GDM1 (cell line): ENCODE measurements at regions not wholly inside any gene's neighbourhood (a gene's known extent, or its start where the extent isn't known, plus 50 kb on each side); places are given as distances from the start of the nearest gene placed in this dataset.

Experiments
- DNase-seq: peaks from one replicate; lab custom pipeline; 2025; lab: John Stamatoyannopoulos, UW

GRCh38 chr9:85151741-85152140, 482.2 kb downstream of the NTRK2 start:
- no peak for DNase-seq

DNA sequence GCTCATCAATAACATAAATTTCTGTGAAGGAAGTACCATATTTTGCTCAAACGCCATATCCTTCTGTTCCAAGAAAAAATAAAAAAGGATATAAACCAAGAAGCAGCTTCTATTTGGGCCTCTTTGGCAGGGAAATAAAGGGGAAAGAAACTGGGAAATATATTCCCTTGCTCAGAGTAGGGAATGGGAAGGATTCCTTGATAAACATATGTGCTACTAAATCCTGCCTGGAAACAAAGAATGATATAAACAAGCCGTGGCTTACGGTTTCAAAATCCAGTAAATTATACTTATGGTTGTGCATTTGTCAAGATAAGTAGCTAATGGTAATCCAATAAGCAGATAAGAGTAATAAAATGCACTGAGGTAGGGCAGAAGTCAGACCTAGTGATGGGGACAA, 481.6 kb downstream of the NTRK2 start:
- no peak for DNase-seq

DNA sequence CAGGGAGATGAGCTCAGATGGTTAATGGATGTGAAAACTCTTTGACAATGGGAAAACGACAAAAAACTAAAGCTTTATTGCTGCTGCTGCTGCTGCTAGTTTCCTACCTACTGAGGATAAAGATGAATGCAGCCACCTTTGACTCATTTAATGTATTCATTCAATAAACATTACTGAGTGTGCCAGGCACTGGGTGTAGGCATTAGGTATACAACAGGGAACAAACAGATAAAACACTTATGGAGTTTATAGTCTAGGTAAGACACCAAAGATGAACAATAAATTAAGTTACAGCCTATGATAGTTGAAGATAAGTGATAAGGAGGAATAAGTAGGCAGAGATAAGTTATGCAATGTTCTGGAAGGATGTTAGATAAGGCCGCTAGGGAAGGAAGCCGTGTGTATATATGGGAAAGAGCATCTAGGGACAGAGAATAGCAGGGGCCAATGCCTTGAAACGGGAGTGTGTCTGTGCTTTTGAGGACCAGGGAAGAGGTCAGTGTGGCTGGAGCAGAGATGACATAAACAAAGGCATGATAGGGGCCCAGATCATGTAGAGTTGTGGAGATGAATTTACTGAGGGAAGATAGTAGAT, 477.6 kb downstream of the NTRK2 start:
- DNase-seq: no peak

GRCh38 chr9:85142968-85143367, 473.4 kb downstream of the NTRK2 start:
- DNase-seq: no peak

DNA sequence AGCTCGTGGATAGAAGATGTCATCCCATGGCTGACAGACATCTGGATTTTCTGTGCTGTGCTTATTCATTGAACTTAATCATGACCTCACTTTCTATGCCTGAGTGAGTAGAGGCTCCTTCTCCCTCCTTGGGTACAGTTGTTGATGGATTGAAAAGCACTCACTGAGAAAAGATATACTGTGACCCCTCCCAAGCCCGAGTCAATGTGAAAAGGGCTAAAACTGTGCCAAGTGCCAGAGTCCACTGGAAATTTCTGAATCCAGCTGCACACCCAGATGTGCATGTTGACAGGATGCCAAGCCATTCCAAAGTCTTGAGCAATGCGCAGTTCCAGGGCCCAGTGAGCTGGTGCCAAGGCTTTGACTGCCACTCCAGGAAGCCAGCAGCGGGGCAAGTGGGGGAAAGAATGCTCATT, 473.0 kb downstream of the NTRK2 start:
- DNase-seq: no peak

- DNase-seq: no peak
Measured at GRCh38 chr9:85137696-85138095, 468.2 kb downstream of the NTRK2 start.

DNA sequence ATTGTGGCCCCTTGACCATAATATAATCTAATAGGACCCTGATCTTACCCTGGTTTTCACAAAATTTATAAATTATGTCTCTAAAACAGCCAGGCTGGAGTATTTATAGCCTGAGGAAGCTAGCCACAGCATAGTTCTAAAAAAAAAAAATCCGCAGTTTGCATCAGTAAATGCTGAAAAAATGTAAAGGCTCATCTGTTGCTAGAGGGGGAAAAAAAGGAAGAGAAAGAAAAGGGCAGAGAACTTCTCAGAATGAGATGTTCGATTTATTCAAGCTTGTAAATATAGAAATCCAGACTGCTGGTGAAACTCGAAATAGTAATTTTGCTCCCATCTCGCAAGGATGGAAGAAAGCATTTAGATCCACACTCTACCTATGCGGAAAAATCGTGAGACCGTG, 467.5 kb downstream of the NTRK2 start:
- DNase-seq: no peak

GRCh38 chr9:85136507-85136906, 467.0 kb downstream of the NTRK2 start:
- DNase-seq: no peak

GRCh38 chr9:85130764-85131163, 461.2 kb downstream of the NTRK2 start:
- no peak for DNase-seq

- no peak for DNase-seq
Measured at GRCh38 chr9:85130260-85130659, 460.7 kb downstream of the NTRK2 start.

DNA sequence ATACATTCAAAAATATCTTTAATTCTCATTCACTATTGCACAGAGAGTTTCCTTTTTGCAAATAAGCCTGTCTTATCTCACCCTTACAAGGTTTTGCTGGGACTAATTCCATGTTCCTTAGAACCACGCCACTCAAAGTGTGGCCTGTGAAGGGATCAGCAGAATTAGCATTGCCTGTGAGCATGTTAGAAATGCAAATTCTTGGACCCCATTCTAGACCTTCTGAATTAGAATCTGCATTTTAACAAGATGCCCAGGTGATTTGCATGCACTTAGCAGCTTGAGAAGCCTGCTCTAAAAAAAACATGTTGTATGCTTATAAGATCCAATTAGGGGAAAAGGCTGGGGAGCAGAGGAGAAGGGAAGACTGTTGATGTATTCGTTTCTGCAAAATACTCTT, 460.0 kb downstream of the NTRK2 start:
- no peak for DNase-seq

GRCh38 chr9:85118990-85119755, 449.6 kb downstream of the NTRK2 start:
- DNase-seq: no peak

DNA sequence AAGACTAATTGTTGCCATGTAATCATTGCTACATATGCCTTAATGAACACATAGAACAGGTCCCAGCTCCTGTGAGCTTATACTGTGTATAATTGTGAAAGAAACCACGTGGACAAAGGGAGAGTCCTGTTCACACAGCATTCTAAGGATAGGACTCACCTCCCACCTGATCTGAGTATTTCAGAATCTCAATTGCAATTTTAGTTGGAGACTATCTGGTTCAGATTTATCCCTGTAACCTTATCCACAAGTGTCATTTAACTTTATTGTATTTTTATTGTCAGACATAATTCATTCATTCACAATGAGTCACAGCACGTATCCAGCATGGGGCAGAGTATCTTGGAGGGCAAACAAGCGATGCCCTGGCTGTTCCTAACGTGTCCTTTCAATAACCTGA, 448.3 kb downstream of the NTRK2 start:
- DNase-seq: no peak

GRCh38 chr9:85115473-85115872, 445.9 kb downstream of the NTRK2 start:
- DNase-seq: no peak

DNA sequence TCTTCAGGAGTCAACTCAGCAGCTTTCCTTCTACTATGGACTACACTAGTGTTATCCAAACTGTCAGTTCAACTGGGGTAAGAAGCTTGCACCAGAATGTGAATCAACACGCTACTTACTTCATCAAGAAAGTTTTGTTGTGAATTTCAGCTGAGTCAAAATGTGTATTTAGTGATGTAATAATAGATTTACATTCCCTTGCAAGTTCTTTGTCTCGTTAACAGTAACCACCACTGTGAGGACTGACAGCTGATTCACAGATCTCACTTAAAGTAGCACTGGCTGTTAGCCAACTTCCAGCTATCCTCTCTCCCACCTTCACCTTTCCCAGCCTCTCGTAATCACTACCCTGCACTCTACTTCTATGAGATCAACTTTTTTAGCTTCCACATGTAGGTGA, 445.3 kb downstream of the NTRK2 start:
- DNase-seq: no peak

- DNase-seq: no peak
Measured at GRCh38 chr9:85112933-85113418, 443.4 kb downstream of the NTRK2 start.

- DNase-seq: no peak
Measured at GRCh38 chr9:85112391-85112790, 442.9 kb downstream of the NTRK2 start.

GRCh38 chr9:85108746-85109145, 439.2 kb downstream of the NTRK2 start:
- DNase-seq: no peak

DNA sequence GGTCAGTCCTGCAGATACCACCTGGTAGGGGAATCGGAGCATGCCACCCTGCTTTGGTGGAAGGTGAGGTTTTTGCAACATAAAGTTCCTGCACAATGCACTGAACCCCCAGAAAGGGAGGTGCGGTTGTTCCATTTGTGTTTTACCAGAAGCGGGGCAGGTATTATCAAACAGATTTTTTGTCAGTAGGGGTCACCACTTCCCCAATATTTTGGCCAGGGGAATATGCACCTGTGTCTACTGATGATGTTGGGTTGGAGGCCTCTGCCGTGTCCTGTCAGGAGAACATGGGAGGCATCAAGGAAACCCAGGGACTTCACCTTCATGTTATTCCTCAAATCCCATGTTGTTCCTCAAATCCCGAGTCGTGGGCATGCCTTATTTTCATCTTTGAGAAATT, 438.7 kb downstream of the NTRK2 start:
- no peak for DNase-seq

GRCh38 chr9:85089188-85089969, 419.9 kb downstream of the NTRK2 start:
- no peak for DNase-seq

- DNase-seq: no peak
Measured at GRCh38 chr9:85081963-85082362, 412.4 kb downstream of the NTRK2 start.

- DNase-seq: no peak
Measured at GRCh38 chr9:85079349-85079748, 409.8 kb downstream of the NTRK2 start.

GRCh38 chr9:85077944-85078343, 408.4 kb downstream of the NTRK2 start:
- no peak for DNase-seq
